Activated CD4-positive, alpha-beta T cell treated with anti-CD3 and anti-CD28 coated beads, Interleukin-2, amount 50 U/mL, for 4 hours (primary cell): ENCODE measurements at regions not wholly inside any gene's neighbourhood (a gene's known extent, or its start where the extent isn't known, plus 50 kb on each side); places are given as distances from the start of the nearest gene placed in this dataset.
"Not testable (repeated sequence)": the region's sequence is repeated elsewhere in the genome, so short reads cannot be mapped to it uniquely, and the experiment has no call there.

ENCODE experiments used
- DNase-seq, 2 experiments: peaks; one replicate each; pipeline ENCODE4 v3.0.0-alpha.2; 2020

DNA sequence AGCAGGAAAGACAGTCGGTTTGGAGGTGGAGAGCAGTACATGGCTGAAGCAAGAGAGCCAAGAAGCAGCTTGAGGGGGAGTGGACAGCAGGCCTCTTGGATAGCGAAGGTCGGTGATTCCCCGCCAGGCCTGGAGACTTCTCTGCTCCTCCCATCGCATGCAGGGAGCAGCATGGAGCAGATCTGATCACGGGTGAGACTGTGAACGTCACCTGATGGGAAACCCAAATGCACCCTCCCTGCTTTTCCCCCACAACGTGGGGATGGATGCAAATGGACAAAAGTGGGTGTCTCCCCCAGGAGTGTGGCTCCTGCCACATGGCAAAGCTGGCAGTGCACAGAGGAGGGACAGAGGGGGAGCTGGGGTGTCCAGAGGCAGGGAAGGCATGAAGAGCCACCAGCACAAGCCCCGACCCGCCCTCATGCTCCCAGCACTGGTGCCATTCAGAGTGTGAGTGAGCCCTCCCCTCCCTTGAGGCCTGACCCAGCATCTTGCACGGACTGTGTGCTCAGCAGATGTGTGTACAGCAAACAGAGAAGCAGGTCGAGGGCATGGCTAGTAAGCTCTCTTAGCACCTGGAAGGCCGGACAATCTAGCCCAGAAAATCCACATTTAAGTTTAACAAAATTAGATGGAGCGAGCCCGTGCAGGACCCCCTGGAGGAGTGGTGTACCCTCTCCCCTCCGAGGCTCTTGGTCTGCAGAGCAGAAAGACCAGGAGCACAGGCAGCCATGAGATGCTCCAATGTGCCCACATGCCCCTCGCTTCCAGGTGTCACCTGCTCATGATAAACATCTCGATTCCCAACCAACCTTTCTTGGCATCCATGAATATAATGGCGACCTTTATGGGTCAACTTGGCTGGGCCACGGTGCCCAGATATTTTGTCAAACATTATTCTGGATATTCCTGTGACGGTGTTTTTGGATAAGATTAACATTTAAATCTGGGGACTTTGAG, 661.7 kb downstream of the TBC1D22A start:
- DNase-seq = no peak

- DNase-seq = no peak
These were observed 660.8 kb downstream of the TBC1D22A start for GRCh38 chr22:47423266-47423665.

DNA sequence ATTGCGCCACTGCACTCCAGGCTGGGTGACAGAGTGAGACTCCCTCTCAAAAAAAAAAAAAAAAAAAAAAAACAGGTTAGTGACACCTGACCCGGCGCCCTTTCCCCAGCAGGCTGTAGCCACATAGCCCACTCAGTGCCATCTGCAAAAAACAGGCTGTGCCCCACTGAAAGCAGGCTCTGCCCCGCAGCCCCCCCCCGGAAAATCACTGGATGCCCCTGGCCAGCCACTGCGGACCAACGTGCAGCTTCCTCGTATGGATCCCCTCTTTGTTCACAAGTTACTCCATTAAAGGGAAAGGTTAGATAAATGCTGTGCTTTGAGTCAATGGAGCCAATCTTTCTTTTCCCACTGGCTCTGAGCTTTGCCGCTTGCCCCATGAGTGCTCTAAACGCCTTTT, 660.3 kb downstream of the TBC1D22A start:
- no peak for DNase-seq

DNA sequence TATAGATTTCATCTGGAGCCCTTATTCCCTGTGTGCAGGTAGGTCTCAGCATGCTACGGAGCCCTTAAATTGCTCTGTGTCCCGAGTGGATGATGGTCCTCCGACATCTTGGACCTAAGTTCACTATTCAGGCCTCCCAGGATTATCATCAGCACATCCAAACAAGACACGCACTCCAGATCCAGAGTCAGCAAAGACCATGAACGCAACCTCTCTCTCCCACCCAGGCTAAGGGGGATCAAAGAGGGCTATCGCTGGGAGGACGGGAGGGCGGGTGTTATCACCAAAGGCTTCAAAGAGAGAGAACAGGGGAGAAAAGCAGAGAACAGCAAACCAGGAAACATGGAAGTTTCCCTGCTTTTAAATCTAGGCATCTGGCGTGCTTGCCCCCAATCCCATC, 659.4 kb downstream of the TBC1D22A start:
- no peak for DNase-seq

DNA sequence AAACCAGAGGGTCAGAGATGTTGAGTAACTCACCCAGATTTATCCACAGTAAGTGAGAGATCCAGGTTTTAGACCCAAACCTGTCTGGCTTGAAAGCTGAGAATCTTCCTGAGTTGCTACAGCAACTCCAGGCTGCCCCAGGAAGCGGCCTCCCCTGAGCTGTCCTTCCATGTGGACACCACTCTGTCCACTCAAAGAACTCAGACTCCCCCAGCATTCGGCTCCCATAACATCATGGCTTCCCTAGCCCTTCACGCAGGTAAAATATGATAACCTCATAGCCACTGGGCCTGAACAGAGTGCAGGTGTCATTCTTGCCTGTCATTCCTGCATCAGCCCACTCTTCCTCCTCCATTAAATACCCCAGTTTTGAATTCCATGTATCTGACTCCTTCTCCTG, 657.8 kb downstream of the TBC1D22A start:
- no peak for DNase-seq

GRCh38 chr22:47419239-47419638, 656.8 kb downstream of the TBC1D22A start:
- no peak for DNase-seq

GRCh38 chr22:47417699-47418098, 655.2 kb downstream of the TBC1D22A start:
- no peak for DNase-seq

DNA sequence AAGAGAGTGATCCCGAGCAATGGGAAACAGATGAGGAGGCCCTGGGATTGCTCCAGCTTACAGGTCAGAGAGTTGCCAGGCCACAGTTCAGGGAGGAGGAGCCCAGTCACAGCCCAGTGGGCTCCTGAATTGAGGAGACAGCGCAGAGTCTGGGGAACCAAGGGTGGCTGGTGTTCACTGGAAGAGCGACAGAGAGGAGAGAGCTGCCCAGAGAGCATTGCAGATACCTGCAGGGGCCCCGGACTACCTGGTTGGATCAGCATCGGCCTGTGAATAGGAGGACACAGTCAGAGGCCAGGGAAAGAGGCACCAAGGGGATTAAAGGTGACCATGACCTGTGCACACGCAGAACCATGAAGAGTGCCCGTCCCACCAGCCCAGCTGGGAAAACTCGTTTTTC, 648.6 kb downstream of the TBC1D22A start:
- no peak for DNase-seq

DNA sequence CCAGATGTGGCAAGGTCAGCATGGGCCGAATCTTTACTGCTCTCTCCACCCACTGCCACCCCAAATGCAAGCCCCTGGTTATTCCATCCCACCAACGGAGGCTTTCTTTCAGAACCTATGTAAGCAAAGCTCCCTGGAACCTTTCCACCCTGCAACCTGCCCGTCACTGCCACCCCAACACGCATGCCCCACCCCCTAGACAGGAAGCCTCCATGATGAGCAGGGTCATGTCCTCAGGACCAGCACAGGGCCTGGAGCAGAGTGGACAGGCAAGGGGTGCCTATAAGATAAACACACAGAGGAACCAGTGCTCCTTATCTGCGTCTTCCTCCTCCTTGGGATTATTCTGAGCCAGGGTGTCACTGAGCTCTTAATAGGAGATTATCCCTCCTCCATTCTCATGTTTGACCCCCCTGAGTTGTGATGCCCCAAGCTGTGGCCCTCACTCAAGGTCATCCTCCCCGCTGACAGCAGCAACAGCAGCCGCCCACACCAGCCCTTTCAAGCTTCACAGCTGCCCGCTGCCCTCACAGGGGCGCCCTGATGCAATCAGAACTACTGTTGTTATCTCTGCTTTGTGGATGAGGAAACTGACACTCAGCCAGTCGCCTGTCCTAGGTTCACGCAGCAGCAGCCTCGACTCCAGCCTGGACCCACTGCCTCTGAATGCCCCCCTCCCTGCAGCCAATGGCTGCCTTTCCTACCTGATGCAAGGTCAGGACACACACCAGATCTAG, 647.3 kb downstream of the TBC1D22A start:
- DNase-seq = no peak

GRCh38 chr22:47408409-47408808, 646.0 kb downstream of the TBC1D22A start:
- no peak for DNase-seq

DNA sequence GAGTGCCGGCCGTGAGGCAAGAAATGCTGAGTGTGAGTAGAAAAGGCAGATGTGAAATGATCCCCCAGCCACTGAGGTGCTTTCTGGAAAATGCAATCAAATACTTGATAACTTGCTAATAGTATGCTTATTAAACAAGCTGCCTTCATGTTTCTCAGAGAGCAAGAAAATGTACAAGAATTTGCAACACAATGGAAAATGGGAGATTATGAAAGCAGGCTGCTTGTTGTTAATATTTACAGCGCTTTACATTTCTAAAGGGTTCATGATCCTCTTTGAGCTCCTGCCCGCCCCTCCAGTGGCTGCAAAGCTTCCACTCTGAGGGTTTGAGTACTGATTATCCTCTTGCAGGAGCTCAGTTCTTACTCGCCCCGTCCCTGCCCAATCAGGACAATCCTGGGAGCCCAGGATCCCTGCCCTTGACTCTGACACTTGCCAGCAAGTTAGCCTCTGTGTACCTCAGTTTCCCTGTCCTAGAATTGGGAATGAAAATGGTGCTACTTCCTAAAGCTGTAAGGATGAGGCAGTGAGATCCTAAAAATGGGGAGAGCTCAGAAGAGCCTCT, 645.1 kb downstream of the TBC1D22A start:
- no peak for DNase-seq

GRCh38 chr22:47406896-47407295, 644.4 kb downstream of the TBC1D22A start:
- no peak for DNase-seq

DNA sequence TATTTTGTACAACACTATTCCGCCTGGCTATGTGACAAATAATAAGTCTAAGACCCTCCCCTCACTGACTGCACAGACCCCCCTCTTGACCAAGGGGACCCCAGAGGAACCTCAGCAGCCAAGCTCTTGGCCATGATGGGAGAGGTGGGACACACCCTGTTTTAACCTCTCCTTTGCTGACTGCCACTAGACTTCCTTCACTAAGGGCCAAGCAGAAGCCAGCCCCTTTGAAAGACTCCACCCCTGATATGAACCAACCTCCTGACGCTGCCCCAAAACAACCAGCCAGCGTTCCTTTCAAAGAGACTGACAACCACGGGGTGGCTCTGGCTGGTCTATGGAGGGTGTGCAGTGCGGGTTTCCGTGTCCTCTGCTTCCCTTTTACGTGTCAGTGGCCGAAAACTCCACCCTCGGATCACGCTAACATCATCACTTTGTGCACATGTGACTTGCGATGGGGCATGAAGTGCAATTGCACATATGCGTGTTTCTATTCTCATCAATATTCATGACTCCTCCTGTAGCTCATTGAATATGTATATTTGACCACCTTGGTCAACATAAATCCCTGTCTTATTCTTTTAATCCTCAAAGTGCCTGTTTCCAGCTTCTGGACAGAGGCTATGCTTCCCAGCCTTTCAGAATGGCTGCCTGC, 643.9 kb downstream of the TBC1D22A start:
- no peak for DNase-seq

DNA sequence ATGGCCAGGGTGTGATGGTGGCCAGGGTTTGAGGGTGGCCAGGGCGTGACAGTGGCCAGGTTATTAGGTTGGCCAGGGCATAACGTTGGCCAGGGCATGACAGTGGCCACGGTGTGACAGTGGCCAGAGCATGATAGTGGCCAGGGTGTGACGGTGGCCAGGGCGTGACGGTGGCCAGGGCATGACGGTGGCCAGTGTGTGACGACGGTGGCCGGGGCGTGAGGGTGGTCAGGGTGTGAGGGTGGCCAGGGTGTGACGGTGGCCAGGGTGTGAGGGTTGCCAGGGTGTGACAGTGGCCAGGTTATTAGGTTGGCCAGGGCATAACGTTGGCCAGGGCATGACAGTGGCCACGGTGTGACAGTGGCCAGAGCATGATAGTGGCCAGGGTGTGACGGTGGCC, 642.8 kb downstream of the TBC1D22A start:
- not testable (repeated sequence) for DNase-seq

- DNase-seq = no peak
These were observed 640.6 kb downstream of the TBC1D22A start for GRCh38 chr22:47402876-47403525.

DNA sequence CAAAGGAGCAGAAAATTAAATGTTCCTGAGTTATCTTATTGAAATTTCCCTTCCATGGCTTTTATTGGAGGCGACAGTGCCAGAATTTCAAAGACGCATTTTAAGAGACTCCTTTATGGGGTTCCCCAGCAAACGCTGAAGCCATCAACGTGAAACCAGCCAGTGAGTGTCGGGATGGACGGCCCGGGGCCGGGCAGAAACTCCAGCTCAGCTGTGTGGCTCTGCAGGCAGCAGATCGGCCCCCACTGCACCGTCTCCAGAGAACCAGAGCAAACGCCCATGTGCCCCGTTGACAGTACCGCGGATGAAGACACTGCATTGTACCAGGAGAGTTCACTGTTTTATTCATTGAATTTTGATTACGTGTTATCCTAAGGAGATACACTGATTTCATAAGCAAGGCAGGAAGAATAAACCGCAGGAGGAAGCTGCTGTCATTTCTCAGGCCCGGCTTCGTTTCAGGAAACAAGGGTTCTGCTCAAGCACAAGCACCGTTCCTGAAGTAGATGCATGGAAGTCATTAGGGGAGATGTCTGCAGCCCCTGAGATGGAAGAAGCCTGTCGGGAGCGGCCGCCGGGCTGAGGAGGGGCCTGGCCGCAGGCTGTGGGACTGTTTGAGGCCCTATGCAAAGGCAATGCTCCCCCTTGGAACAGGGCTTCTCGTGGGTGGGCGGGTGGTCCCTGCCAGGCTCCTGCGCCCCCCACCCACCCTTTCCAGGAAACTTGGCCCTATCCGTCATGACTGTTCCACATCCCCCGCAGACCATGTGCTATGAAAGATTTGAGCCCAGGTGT, 639.7 kb downstream of the TBC1D22A start:
- no peak for DNase-seq

DNA sequence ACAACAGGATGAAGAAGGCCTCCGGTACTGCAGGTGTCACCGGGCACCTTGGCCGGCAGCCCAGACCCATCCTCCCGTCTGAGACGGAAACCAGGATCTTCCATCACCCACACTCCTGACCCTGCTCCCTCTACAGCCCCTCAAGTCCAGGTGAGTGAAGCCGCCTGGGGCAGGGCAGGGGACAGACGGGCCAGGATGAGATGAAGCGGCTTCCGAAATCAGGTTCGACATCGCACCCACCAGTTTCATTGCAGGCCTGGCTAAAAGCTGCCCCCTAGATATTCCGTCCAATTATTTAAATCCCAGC, 639.1 kb downstream of the TBC1D22A start:
- no peak for DNase-seq

DNA sequence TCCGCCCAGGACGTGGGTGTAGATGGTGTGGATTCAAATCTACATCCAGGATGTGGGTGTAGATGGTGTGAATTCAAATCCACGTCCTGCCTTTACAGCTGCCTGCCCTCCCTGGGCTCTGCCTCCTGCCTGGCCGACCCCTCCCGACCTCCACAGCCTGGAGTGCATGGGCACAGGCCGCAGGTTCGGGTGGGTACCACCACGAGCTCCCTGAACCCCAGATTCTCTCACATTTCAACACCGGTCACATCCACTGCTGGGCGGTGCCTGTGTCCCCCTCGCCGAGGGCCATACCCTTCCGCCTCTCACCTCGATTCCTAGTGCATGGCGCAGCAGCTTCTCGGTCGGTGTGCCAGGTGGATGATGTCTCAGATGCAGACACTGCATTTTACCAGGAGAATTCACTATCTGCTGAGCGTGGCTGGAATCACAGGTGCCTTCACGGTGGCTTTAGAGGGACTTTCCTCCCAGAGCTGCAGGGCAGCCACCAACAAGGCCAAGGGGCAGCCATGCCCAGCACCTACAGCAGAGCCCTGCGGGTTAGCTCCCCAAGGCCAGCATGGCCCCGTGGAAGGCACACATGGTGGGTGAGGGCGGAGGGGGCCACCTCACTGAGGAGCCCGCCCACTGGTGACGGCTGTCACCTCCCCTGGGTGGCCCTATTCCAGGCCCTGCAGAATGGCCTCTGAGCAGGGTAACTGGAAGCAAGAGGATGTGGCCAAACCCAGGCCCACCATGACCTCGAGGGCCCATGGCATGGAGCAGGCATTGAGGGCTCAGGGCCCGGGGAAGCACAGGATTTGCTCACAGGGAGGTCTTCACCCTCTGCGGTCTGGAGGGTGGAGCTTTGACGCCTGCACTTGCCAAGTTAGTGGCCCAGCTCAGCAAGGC, 638.5 kb downstream of the TBC1D22A start:
- DNase-seq = no peak

GRCh38 chr22:47400131-47400530, 637.7 kb downstream of the TBC1D22A start:
- not testable (repeated sequence) for DNase-seq

- DNase-seq = no peak
These were observed 636.7 kb downstream of the TBC1D22A start for GRCh38 chr22:47398921-47399790.
